ENCODE measurements at regions not wholly inside any gene's neighbourhood (a gene's known extent, or its start where the extent isn't known, plus 50 kb on each side); places are given as distances from the start of the nearest gene placed in this dataset.

GRCh38 chr14:42378880-42379279, 772.2 kb downstream of the LRFN5 start:
- no peak overlapping the region for H3K4me3 ChIP-seq (ENCODE audit: low read depth, low read length)
- DNase-seq (ENCODE audit: low read depth) = no peak
- TF ChIP-seq, protein P1, sequence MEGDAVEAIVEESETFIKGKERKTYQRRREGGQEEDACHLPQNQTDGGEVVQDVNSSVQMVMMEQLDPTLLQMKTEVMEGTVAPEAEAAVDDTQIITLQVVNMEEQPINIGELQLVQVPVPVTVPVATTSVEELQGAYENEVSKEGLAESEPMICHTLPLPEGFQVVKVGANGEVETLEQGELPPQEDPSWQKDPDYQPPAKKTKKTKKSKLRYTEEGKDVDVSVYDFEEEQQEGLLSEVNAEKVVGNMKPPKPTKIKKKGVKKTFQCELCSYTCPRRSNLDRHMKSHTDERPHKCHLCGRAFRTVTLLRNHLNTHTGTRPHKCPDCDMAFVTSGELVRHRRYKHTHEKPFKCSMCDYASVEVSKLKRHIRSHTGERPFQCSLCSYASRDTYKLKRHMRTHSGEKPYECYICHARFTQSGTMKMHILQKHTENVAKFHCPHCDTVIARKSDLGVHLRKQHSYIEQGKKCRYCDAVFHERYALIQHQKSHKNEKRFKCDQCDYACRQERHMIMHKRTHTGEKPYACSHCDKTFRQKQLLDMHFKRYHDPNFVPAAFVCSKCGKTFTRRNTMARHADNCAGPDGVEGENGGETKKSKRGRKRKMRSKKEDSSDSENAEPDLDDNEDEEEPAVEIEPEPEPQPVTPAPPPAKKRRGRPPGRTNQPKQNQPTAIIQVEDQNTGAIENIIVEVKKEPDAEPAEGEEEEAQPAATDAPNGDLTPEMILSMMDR (IDR thresholded peaks at IDR 0.05; ENCODE audit: insufficient read depth, low read length, severe bottlenecking) = no peak
- no peak for FAIRE-seq
- H3K27me3 ChIP-seq (ENCODE audit: control insufficient read depth, insufficient read depth, low read length) = no peaks in the 10 kb centered on the region
- H3K36me3 ChIP-seq (ENCODE audit: control insufficient read depth, insufficient read depth, low read length) = no peaks in the 10 kb centered on the region

- H3K36me3 ChIP-seq (ENCODE audit: control insufficient read depth, insufficient read depth, low read length) = no peaks in the 10 kb centered on the region
- FAIRE-seq = no peak
- TF ChIP-seq, protein P1 (IDR thresholded peaks at IDR 0.05; ENCODE audit: insufficient read depth, low read length, severe bottlenecking) = no peak
These were observed 771.6 kb downstream of the LRFN5 start for GRCh38 chr14:42378274-42378673.

GRCh38 chr14:42374332-42374731, 767.7 kb downstream of the LRFN5 start:
- FAIRE-seq = no peak
- TF ChIP-seq, protein P1 (IDR thresholded peaks at IDR 0.05; ENCODE audit: insufficient read depth, low read length, severe bottlenecking) = no peak
- no peak for DNase-seq (ENCODE audit: low read depth)
- Histone ChIP-seq H3K36me3 (ENCODE audit: control insufficient read depth, insufficient read depth, low read length) (no peaks in the 10 kb centered on the region), H3K4me3 (ENCODE audit: low read depth, low read length) (no peak overlapping the region), H3K27me3 (ENCODE audit: control insufficient read depth, insufficient read depth, low read length) (no peaks in the 10 kb centered on the region)

More at GRCh38 chr14:42378274-42378673, 771.6 kb downstream of the LRFN5 start:
- no peak for DNase-seq (ENCODE audit: low read depth)
- Histone ChIP-seq H3K27me3 (ENCODE audit: control insufficient read depth, insufficient read depth, low read length) (no peaks in the 10 kb centered on the region), H3K4me3 (ENCODE audit: low read depth, low read length) (no peak overlapping the region)

DNA sequence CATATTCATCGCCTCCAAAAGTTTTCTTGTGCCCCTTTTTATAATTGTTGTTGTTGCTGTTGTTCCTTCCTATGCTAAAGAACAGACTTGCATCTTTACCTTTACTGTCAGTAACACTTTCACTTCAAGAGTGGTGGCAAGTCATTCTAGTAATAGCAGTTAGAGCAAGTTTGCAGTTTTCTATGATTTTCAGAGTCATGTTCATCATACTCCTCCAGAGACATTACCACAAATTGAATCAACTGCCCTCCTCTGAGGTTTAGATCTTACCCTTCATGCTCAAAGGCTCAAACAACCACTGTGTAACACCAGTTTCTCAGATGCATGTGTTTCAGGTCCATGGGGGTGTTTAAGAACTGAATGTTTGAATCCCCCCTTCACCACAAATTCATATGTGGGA, 763.4 kb downstream of the LRFN5 start:
- no peak for DNase-seq (ENCODE audit: low read depth)
- Histone ChIP-seq H3K27me3 (ENCODE audit: control insufficient read depth, insufficient read depth, low read length) (no peaks in the 10 kb centered on the region), H3K36me3 (ENCODE audit: control insufficient read depth, insufficient read depth, low read length) (no peaks in the 10 kb centered on the region), H3K4me3 (ENCODE audit: low read depth, low read length) (no peak overlapping the region)
- FAIRE-seq = no peak
- TF ChIP-seq, protein P1 (IDR thresholded peaks at IDR 0.05; ENCODE audit: insufficient read depth, low read length, severe bottlenecking) = no peak

DNA sequence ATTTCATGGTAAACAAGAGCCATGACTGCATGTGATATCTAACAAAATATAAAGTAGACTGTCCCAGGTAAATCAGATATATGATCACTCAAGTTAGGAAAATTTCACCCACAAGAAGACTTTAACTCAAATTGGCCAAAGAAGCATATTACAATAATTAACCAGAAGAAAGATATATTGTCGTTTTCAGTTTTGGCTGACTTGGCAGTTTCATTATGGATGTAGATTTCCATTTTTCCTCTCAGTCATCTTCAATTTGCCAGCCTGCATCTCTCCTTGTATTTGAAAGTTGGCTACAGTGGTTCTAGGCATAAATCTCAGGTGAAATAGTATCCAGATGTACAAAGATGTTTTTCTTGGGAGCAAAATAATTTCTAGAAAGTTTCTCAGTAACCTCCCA, 761.6 kb downstream of the LRFN5 start:
- H3K27me3 ChIP-seq (ENCODE audit: control insufficient read depth, insufficient read depth, low read length) = no peaks in the 10 kb centered on the region
- DNase-seq (ENCODE audit: low read depth) = no peak
- H3K4me3 ChIP-seq (ENCODE audit: low read depth, low read length) = no peak overlapping the region
- no peaks in the 10 kb centered on the region for H3K36me3 ChIP-seq (ENCODE audit: control insufficient read depth, insufficient read depth, low read length)
- TF ChIP-seq, protein P1 (IDR thresholded peaks at IDR 0.05; ENCODE audit: insufficient read depth, low read length, severe bottlenecking) = no peak
- no peak for FAIRE-seq

GRCh38 chr14:42353315-42353714, 746.6 kb downstream of the LRFN5 start:
- Histone ChIP-seq H3K36me3 (ENCODE audit: control insufficient read depth, insufficient read depth, low read length) (no peaks in the 10 kb centered on the region), H3K27me3 (ENCODE audit: control insufficient read depth, insufficient read depth, low read length) (no peaks in the 10 kb centered on the region), H3K4me3 (ENCODE audit: low read depth, low read length) (no peak overlapping the region)
- FAIRE-seq (no peak), DNase-seq (ENCODE audit: low read depth) (no peak)
- TF ChIP-seq, protein P1 (IDR thresholded peaks at IDR 0.05; ENCODE audit: insufficient read depth, low read length, severe bottlenecking) = no peak
